ENCODE measurements at regions not wholly inside any gene's neighbourhood (a gene's known extent, or its start where the extent isn't known, plus 50 kb on each side); places are given as distances from the start of the nearest gene placed in this dataset.

DNA sequence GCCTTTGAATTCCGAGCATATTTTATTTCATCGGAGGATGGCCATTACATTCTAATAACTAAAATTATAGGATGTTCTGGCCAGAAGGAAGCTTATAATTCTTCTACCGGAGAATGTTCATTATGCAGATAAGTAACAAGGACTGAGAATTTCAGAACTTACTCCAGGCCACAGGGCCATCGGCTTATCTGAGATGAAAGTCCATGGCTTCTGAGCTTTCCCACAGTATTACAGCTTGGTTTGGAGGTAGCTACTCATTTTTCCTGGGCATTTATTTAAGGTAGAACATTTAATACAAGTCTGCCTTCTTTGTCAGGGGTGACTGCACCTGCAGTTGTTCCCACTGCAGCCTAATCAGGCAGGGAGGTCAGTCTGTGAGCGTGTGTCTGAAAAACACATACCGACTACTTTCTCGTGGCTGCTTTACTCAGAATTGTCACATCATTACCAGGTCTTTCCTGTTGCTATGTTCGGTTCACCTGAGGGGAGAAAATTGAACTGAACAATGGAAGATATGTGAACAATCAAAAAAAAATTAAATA is 219.7 kb upstream of the CPHXL start:
- H3K9me3 ChIP-seq (ENCODE audit: control insufficient read depth, insufficient read depth, low read length): no peaks in the 10 kb centered on the region
- no peak for DNase-seq
- intact Hi-C loops (cut with micrococcal nuclease): no loop called here
- no peaks in the 10 kb centered on the region for H3K27me3 ChIP-seq (ENCODE audit: control insufficient read depth, insufficient read depth, low read length)
- TF ChIP-seq, protein P1, sequence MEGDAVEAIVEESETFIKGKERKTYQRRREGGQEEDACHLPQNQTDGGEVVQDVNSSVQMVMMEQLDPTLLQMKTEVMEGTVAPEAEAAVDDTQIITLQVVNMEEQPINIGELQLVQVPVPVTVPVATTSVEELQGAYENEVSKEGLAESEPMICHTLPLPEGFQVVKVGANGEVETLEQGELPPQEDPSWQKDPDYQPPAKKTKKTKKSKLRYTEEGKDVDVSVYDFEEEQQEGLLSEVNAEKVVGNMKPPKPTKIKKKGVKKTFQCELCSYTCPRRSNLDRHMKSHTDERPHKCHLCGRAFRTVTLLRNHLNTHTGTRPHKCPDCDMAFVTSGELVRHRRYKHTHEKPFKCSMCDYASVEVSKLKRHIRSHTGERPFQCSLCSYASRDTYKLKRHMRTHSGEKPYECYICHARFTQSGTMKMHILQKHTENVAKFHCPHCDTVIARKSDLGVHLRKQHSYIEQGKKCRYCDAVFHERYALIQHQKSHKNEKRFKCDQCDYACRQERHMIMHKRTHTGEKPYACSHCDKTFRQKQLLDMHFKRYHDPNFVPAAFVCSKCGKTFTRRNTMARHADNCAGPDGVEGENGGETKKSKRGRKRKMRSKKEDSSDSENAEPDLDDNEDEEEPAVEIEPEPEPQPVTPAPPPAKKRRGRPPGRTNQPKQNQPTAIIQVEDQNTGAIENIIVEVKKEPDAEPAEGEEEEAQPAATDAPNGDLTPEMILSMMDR (IDR thresholded peaks at IDR 0.05): no peak
- no peak overlapping the region for H3K4me3 ChIP-seq (ENCODE audit: low read length)
- no peak overlapping the region for H3K27ac ChIP-seq (ENCODE audit: low read length)
- no peaks in the 10 kb centered on the region for H3K36me3 Mint-ChIP-seq
- WGBS (ENCODE audit: insufficient coverage): 96% methylated on average over 5 of the region's 8 CpGs
- H3K9me3 Mint-ChIP-seq: peaks cover 0 to 2% of the 10 kb centered on the region in 2 donors
- no peaks in the 10 kb centered on the region for H3K4me1 Mint-ChIP-seq
- H3K4me1 ChIP-seq (ENCODE audit: control insufficient read depth, insufficient read depth, low read length): no peaks in the 10 kb centered on the region
- H3K27me3 Mint-ChIP-seq (ENCODE audit: low read depth in 2 of 2): no peaks in the 10 kb centered on the region
- no peak overlapping the region for H3K27ac Mint-ChIP-seq
- ATAC-seq: no peak
- H3K4me3 Mint-ChIP-seq: no peak overlapping the region
- no peaks in the 10 kb centered on the region for H3K36me3 ChIP-seq (ENCODE audit: control insufficient read depth, insufficient read depth, low read length)

DNA sequence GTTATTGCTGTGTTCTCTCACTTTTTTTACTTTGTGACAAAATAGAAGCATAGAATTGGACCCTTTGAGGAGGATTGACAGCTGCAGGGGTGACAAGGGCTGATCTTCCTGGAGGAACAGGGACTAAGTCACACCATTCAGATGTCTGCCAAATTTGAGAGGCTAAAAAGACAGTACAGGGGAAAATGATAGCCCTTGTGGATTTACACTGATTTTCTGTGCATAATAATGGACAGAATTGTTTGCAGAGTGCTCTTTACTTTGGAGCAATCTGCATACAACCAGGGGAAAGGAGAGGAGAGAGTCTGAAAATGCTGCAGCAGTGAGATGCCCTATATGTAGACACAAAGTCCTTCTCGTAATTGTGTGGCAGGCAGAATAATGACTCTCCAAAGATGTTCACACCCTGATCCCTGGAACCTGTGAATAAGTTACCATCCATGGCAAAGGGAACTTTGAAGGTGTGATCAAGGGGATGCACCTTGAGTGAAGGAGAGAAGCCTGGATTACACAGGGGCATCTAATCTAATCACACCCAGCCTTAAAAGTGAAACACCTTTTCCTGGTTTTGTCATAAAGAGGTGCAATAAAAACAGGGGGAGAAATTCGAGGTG is 221.4 kb upstream of the CPHXL start:
- Mint-ChIP-seq H3K4me1 (no peaks in the 10 kb centered on the region), H3K27me3 (ENCODE audit: low read depth in 2 of 2) (no peaks in the 10 kb centered on the region), H3K36me3 (no peaks in the 10 kb centered on the region), H3K9me3 (no peaks in the 10 kb centered on the region), H3K27ac (no peak overlapping the region), H3K4me3 (no peak overlapping the region)
- Histone ChIP-seq H3K9me3 (ENCODE audit: control insufficient read depth, insufficient read depth, low read length) (no peaks in the 10 kb centered on the region), H3K36me3 (ENCODE audit: control insufficient read depth, insufficient read depth, low read length) (no peaks in the 10 kb centered on the region), H3K4me1 (ENCODE audit: control insufficient read depth, insufficient read depth, low read length) (no peaks in the 10 kb centered on the region), H3K4me3 (ENCODE audit: low read length) (no peak overlapping the region), H3K27me3 (ENCODE audit: control insufficient read depth, insufficient read depth, low read length) (no peaks in the 10 kb centered on the region), H3K27ac (ENCODE audit: low read length) (no peak overlapping the region)
- intact Hi-C loops (cut with micrococcal nuclease): no loop called here
- ATAC-seq (no peak), DNase-seq (no peak)
- TF ChIP-seq, protein P1 (IDR thresholded peaks at IDR 0.05): no peak
- WGBS (ENCODE audit: insufficient coverage): 22% methylated on average over 2 of the region's 2 CpGs

DNA sequence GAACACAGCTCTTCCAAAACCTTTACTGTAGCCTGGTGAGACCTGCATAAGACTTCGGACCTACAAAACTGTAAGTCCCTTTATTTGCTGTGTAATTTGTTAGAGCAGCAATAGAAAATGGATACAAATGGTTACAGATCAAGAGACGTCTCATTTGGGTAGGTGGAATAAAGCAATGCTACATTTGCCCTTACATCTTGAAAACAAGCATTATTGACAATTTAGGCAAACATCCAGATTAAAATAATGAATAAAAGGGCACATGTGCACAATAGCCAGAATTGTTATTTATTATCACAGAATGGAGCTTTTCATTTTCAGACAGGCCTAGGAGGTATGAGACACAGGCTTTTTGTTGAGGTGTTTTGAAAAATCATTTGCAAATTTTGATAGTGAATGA is 222.2 kb upstream of the CPHXL start:
- H3K4me3 ChIP-seq (ENCODE audit: low read length): no peak overlapping the region
- Mint-ChIP-seq H3K9me3 (no peaks in the 10 kb centered on the region), H3K36me3 (no peaks in the 10 kb centered on the region), H3K4me3 (no peak overlapping the region), H3K27ac (no peak overlapping the region), H3K4me1 (no peaks in the 10 kb centered on the region), H3K27me3 (ENCODE audit: low read depth in 2 of 2) (no peaks in the 10 kb centered on the region)
- no peaks in the 10 kb centered on the region for H3K9me3 ChIP-seq (ENCODE audit: control insufficient read depth, insufficient read depth, low read length)
- ATAC-seq (no peak), DNase-seq (no peak)
- no peaks in the 10 kb centered on the region for H3K4me1 ChIP-seq (ENCODE audit: control insufficient read depth, insufficient read depth, low read length)
- no peaks in the 10 kb centered on the region for H3K27me3 ChIP-seq (ENCODE audit: control insufficient read depth, insufficient read depth, low read length)
- no peak overlapping the region for H3K27ac ChIP-seq (ENCODE audit: low read length)
- intact Hi-C loops (cut with micrococcal nuclease): no loop called here
- 50% methylated on average over 1 of the region's 2 CpGs for WGBS (ENCODE audit: insufficient coverage)
- no peaks in the 10 kb centered on the region for H3K36me3 ChIP-seq (ENCODE audit: control insufficient read depth, insufficient read depth, low read length)
- TF ChIP-seq, protein P1 (IDR thresholded peaks at IDR 0.05): no peak

DNA sequence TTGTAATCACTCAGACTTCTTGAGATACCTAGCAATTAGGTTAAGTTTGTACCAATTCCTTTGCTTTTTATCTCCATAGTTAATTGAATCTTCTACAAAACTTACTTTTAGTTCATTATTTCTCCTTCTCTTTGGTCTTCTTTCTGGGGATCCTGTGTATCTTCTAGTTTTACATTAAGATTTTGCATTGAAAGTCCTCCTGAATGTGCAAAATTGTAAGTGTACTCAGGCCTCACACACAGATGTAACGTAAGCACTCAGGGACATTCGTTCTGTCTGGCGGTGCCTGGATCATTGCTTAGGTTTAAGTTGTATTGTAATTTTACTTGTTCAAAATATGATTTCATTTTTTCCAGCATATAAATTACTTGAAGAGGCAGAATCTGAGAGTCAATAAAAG is 222.6 kb upstream of the CPHXL start:
- Histone ChIP-seq H3K36me3 (ENCODE audit: control insufficient read depth, insufficient read depth, low read length) (no peaks in the 10 kb centered on the region), H3K9me3 (ENCODE audit: control insufficient read depth, insufficient read depth, low read length) (no peaks in the 10 kb centered on the region), H3K4me1 (ENCODE audit: control insufficient read depth, insufficient read depth, low read length) (no peaks in the 10 kb centered on the region), H3K4me3 (ENCODE audit: low read length) (no peak overlapping the region), H3K27ac (ENCODE audit: low read length) (no peak overlapping the region), H3K27me3 (ENCODE audit: control insufficient read depth, insufficient read depth, low read length) (no peaks in the 10 kb centered on the region)
- Mint-ChIP-seq H3K27me3 (ENCODE audit: low read depth in 2 of 2) (no peaks in the 10 kb centered on the region), H3K4me1 (no peaks in the 10 kb centered on the region), H3K4me3 (no peak overlapping the region), H3K36me3 (no peaks in the 10 kb centered on the region), H3K27ac (no peak overlapping the region), H3K9me3 (no peaks in the 10 kb centered on the region)
- 90% methylated on average over 3 of the region's 3 CpGs for WGBS (ENCODE audit: insufficient coverage)
- intact Hi-C loops (cut with micrococcal nuclease): no loop called here
- TF ChIP-seq, protein P1 (IDR thresholded peaks at IDR 0.05): no peak
- DNase-seq (no peak), ATAC-seq (no peak)

Data from natural killer cell (primary cell).